Keratinocyte (primary cell): ENCODE measurements at regions not wholly inside any gene's neighbourhood (a gene's known extent, or its start where the extent isn't known, plus 50 kb on each side); places are given as distances from the start of the nearest gene placed in this dataset.

Experiments
- DNase-seq: peaks from one replicate; pipeline ENCODE4 v3.0.0-alpha.2; 2011; ENCODE audit warnings: low read depth, missing footprints, low spot score
- FAIRE-seq: peaks from 2 replicates; lab custom pipeline; 2011; peaks lifted over from hg19 to GRCh38; lab: Jason Lieb, UNC
- H2AFZ ChIP-seq: 2 replicates; pipeline ENCODE4 v1.6.0; 2012; ENCODE audit warnings: low read length, control low read depth, inconsistent platforms; ENCODE audit not compliant: control insufficient read depth
- H3K27ac ChIP-seq: 2 replicates; pipeline ENCODE4 v1.5.1; 2011; ENCODE audit warnings: low read length; ENCODE audit not compliant: control insufficient read depth, insufficient read depth
- H3K27me3 ChIP-seq: 3 replicates; pipeline ENCODE4 v1.6.0; 2011; ENCODE audit warnings: low read length; ENCODE audit not compliant: control insufficient read depth, insufficient read depth; ENCODE audit errors: extremely low read depth
- H3K36me3 ChIP-seq, 2 experiments: 2 replicates in 1 of 2; 3 replicates in 1 of 2; pipeline ENCODE4 v1.5.1; 2011; ENCODE audit warnings: low read length in 2 of 2, mild to moderate bottlenecking in 1 of 2; ENCODE audit not compliant: control insufficient read depth in 2 of 2, insufficient read depth in 2 of 2; ENCODE audit errors: extremely low read depth in 1 of 2
- H3K4me1 ChIP-seq: 3 replicates; pipeline ENCODE4 v1.5.1; 2011; ENCODE audit warnings: low read length; ENCODE audit not compliant: control insufficient read depth, insufficient read depth; ENCODE audit errors: extremely low read depth
- H3K4me2 ChIP-seq: 3 replicates; pipeline ENCODE4 v1.6.0; 2011; ENCODE audit warnings: low read depth, low read length; ENCODE audit not compliant: control insufficient read depth, insufficient read depth; ENCODE audit errors: extremely low read depth
- H3K4me3 ChIP-seq, 3 experiments: fragments of 200-600 bp in 1 of 3; sonication (generic) in 1 of 3; 2 replicates in 2 of 3; 3 replicates in 1 of 3; pipeline ENCODE4 v1.5.1; 2011 to 2016; ENCODE audit warnings: low read length in 3 of 3, mild to moderate bottlenecking in 3 of 3, control low read depth in 2 of 3, inconsistent platforms in 1 of 3, low read depth in 1 of 3, mixed read lengths in 1 of 3, mixed run types in 1 of 3, moderate library complexity in 1 of 3; ENCODE audit not compliant: control insufficient read depth in 2 of 3, insufficient read depth in 2 of 3; ENCODE audit errors: extremely low read depth in 1 of 3
- H3K79me2 ChIP-seq: 2 replicates; pipeline ENCODE4 v1.6.0; 2012; ENCODE audit warnings: low read length; ENCODE audit not compliant: control insufficient read depth, insufficient read depth
- H3K9ac ChIP-seq: 3 replicates; pipeline ENCODE4 v1.6.0; 2011; ENCODE audit warnings: low read length; ENCODE audit not compliant: control insufficient read depth, insufficient read depth; ENCODE audit errors: extremely low read depth
- H3K9me1 ChIP-seq: 3 replicates; pipeline ENCODE4 v1.6.0; 2011; ENCODE audit warnings: low read length; ENCODE audit not compliant: control insufficient read depth, insufficient read depth; ENCODE audit errors: extremely low read depth
- H3K9me3 ChIP-seq: 2 replicates; pipeline ENCODE4 v1.5.1; 2012; ENCODE audit warnings: low read depth, low read length; ENCODE audit not compliant: control insufficient read depth
- H4K20me1 ChIP-seq: 3 replicates; pipeline ENCODE4 v1.6.0; 2011; ENCODE audit warnings: low read length; ENCODE audit not compliant: control insufficient read depth, insufficient read depth; ENCODE audit errors: extremely low read depth
- CTCF ChIP-seq, 3 experiments: IDR thresholded peaks in 1 of 3; conservative IDR thresholded peaks in 1 of 3; optimal IDR thresholded peaks in 1 of 3; 2 replicates in 2 of 3; 3 replicates in 1 of 3; pipeline versions ENCODE3 to v1.5.1; 2011; ENCODE audit warnings: low read length in 3 of 3, mild to moderate bottlenecking in 3 of 3, moderate library complexity in 2 of 3, control low read depth in 1 of 3, inconsistent platforms in 1 of 3; ENCODE audit not compliant: insufficient read depth in 2 of 3; ENCODE audit errors: extremely low read depth in 1 of 3
- EZH2 ChIP-seq: IDR thresholded peaks from one replicate; pipeline ENCODE4 v1.6.1; 2012; ENCODE audit warnings: inconsistent platforms, mild to moderate bottlenecking, low read length, moderate library complexity
- dilution Hi-C: fragments of 300-500 bp; cut with MboI; formaldehyde crosslinking; loops from one replicate; pipeline ENCODE4 v1.7.0; 2020; ENCODE audit warnings: low sequenced_read_pairs; ENCODE audit not compliant: extremely low pct_ligation_motif_present

DNA sequence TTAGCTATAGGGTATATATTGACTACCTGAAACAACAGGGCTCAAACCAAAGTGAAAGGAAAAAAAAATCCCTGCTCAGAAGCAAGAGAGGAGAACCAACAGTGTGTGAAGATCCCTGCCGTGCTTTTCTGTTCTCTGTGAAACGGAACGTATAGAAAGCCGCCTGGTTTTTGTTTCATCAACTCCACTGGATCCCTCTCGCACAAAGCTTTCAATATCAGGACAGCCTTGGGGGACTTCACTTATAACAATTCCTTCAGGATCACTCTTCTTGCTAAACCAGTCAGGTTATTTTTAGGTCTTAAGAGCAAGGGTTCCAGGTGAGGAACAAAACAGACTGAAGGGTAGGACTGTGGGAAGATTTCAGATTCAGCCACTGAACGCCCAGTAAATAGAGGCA, 151.1 kb upstream of the CACNA2D1 start:
- peak overlapping the region; percentile 60 for H3K4me2 ChIP-seq
- H3K79me2 ChIP-seq: no peaks in the 10 kb centered on the region
- peaks cover 8% of the 10 kb centered on the region for H3K4me1 ChIP-seq
- H3K27me3 ChIP-seq: no peaks in the 10 kb centered on the region
- H3K9me3 ChIP-seq: no peaks in the 10 kb centered on the region
- dilution Hi-C loops: no loop called here
- peak overlapping the region; percentile 46 for H2AFZ ChIP-seq
- no peaks in the 10 kb centered on the region for H3K36me3 ChIP-seq
- no peaks in the 10 kb centered on the region for H3K9me1 ChIP-seq
- peak overlapping the region in 1 of 3 experiments; percentile 17 for H3K4me3 ChIP-seq
- peak overlapping the region; percentile 16 for H3K9ac ChIP-seq
- no peak for DNase-seq
- FAIRE-seq: no peak
- H4K20me1 ChIP-seq: no peaks in the 10 kb centered on the region
- TF ChIP-seq EZH2 (no peak), CTCF (optimal IDR thresholded peaks at IDR 0.05 in 1 of 3, IDR thresholded peaks at IDR 0.05 in 1 of 3, conservative IDR thresholded peaks at IDR 0.05 in 1 of 3; ENCODE audit: extremely low read depth in 1 of 3, insufficient read depth in 2 of 3, low read length in 3 of 3) (no peak)
- H3K27ac ChIP-seq: no peak overlapping the region

- Histone ChIP-seq H3K79me2 (no peaks in the 10 kb centered on the region), H3K4me2 (peak overlapping the region; percentile 60), H3K27me3 (no peaks in the 10 kb centered on the region), H3K27ac (peak overlapping the region; percentile 46), H4K20me1 (no peaks in the 10 kb centered on the region), H3K4me3 (peak overlapping the region in 2 of 3 experiments; percentile 21 to 22), H3K9me1 (no peaks in the 10 kb centered on the region), H3K4me1 (peaks cover 8% of the 10 kb centered on the region), H3K9me3 (no peaks in the 10 kb centered on the region), H3K36me3 (no peaks in the 10 kb centered on the region), H3K9ac (no peak overlapping the region), H2AFZ (peak overlapping the region; percentile 21)
- no peak for TF ChIP-seq CTCF (optimal IDR thresholded peaks at IDR 0.05 in 1 of 3, IDR thresholded peaks at IDR 0.05 in 1 of 3, conservative IDR thresholded peaks at IDR 0.05 in 1 of 3; ENCODE audit: extremely low read depth in 1 of 3, insufficient read depth in 2 of 3, low read length in 3 of 3)
- no peak for TF ChIP-seq EZH2
- DNase-seq: peak; percentile 25
- FAIRE-seq: no peak
- dilution Hi-C loops: no loop called here
Measured at GRCh38 chr7:82593780-82594179, 150.2 kb upstream of the CACNA2D1 start.
